Small intestine (tissue), 7 donors: ENCODE measurements at regions not wholly inside any gene's neighbourhood (a gene's known extent, or its start where the extent isn't known, plus 50 kb on each side); places are given as distances from the start of the nearest gene placed in this dataset.
A peak's percentile ranks its signal among the peaks of the same experiment; 100 is the strongest.

Experiments used
- DNase-seq, 2 donors: peaks; one replicate each; pipeline versions ENCODE4 v3.0.0 to v3.0.0-alpha.2; 2013
- FAIRE-seq: peaks from 2 replicates; lab custom pipeline; 2012; peaks lifted over from hg19 to GRCh38; lab: Jason Lieb, UNC
- H3K27ac ChIP-seq, 3 donors: one replicate each; pipeline ENCODE4 v1.5.1; 2013; ENCODE audit warnings: low read length in 2 of 3, mild to moderate bottlenecking in 2 of 3, control low read depth in 1 of 3, inconsistent platforms in 1 of 3, low read depth in 1 of 3, moderate library complexity in 1 of 3
- H3K27me3 ChIP-seq, 3 donors: one replicate each; pipeline ENCODE4 v1.6.1; 2013; ENCODE audit warnings: low read length in 3 of 3, inconsistent platforms in 1 of 3; ENCODE audit not compliant: control insufficient read depth in 3 of 3, insufficient read depth in 3 of 3
- H3K36me3 ChIP-seq, 3 donors: one replicate each; pipeline ENCODE4 v1.6.1; 2013; ENCODE audit warnings: low read length in 3 of 3, inconsistent platforms in 1 of 3, low read depth in 1 of 3, mild to moderate bottlenecking in 1 of 3, moderate library complexity in 1 of 3; ENCODE audit not compliant: control insufficient read depth in 3 of 3, insufficient read depth in 2 of 3
- H3K4me1 ChIP-seq, 3 donors: one replicate each; pipeline ENCODE4 v1.6.1; 2013; ENCODE audit warnings: low read length in 2 of 3, inconsistent platforms in 1 of 3, low read depth in 1 of 3, mild to moderate bottlenecking in 1 of 3, moderate library complexity in 1 of 3; ENCODE audit not compliant: control insufficient read depth in 3 of 3, insufficient read depth in 2 of 3
- H3K4me3 ChIP-seq, 3 donors: one replicate each; pipeline ENCODE4 v1.5.1; 2013; ENCODE audit warnings: low read length in 3 of 3, control low read depth in 1 of 3, inconsistent platforms in 1 of 3, low read depth in 1 of 3, mild to moderate bottlenecking in 1 of 3, moderate library complexity in 1 of 3
- H3K9me3 ChIP-seq, 2 donors: one replicate each; pipeline ENCODE4 v1.6.1; 2013; ENCODE audit warnings: low read depth in 1 of 2, low read length in 1 of 2; ENCODE audit not compliant: control insufficient read depth in 2 of 2, insufficient read depth in 1 of 2
- WGBS, 3 donors: extraction: QIAGEN DNeasy Blood & Tissue Kit; methylation state at CpG; one replicate each; pipeline ENCODE4 v1.1.7; 2013; 5-methylcytosine and 5-hydroxymethylcytosine counted together
- donor health status: healthy with polysubstance abuse.
- donor health status: control.
- donor health status: control.
- donor health status: Bipolar disorder and iron deficiency.
- donor health status: healthy.

- Histone ChIP-seq H3K4me3 (no peak overlapping the region), H3K27ac (no peak overlapping the region), H3K27me3 (no peaks in the 10 kb centered on the region), H3K36me3 (no peaks in the 10 kb centered on the region), H3K4me1 (no peaks in the 10 kb centered on the region), H3K9me3 (no peaks in the 10 kb centered on the region)
- 80 to 92% (median 89%) methylated on average over 4 of the region's 4 CpGs for WGBS, 3 donors
- DNase-seq: no peak
- FAIRE-seq: no peak
These were observed 127.3 kb upstream of the ELL2 start for GRCh38 chr5:96088706-96089498.

GRCh38 chr5:96087939-96088338 lies 126.3 kb upstream of the ELL2 start:
- WGBS, 3 donors: 64 to 75% (median 65%) methylated on average over 3 of the region's 3 CpGs
- H3K27me3 ChIP-seq: no peaks in the 10 kb centered on the region
- no peaks in the 10 kb centered on the region for H3K36me3 ChIP-seq
- FAIRE-seq (no peak), DNase-seq (no peak)
- H3K4me3 ChIP-seq: no peak overlapping the region
- no peaks in the 10 kb centered on the region for H3K9me3 ChIP-seq
- H3K27ac ChIP-seq: no peak overlapping the region
- peaks cover 0 to 2% (median 0%) of the 10 kb centered on the region in 3 donors for H3K4me1 ChIP-seq

- Histone ChIP-seq H3K27ac (no peak overlapping the region), H3K4me1 (peaks cover 0 to 2% (median 0%) of the 10 kb centered on the region in 3 donors), H3K27me3 (no peaks in the 10 kb centered on the region), H3K36me3 (no peaks in the 10 kb centered on the region), H3K4me3 (no peak overlapping the region), H3K9me3 (no peaks in the 10 kb centered on the region)
- FAIRE-seq (no peak), DNase-seq (peak in 1 of 2 donors; percentile 30)
- 57 to 68% (median 62%) methylated on average over 2 of the region's 2 CpGs for WGBS, 3 donors
These were observed 123.3 kb upstream of the ELL2 start for GRCh38 chr5:96084874-96085506.

GRCh38 chr5:96083361-96083881 lies 121.8 kb upstream of the ELL2 start:
- FAIRE-seq: no peak
- 26 to 36% (median 32%) methylated on average over 4 of the region's 4 CpGs for WGBS, 3 donors

GRCh38 chr5:96081276-96081858 lies 119.7 kb upstream of the ELL2 start:
- H3K4me3 ChIP-seq: no peak overlapping the region
- 64 to 93% (median 76%) methylated on average over 2 of the region's 2 CpGs for WGBS, 3 donors
- peaks cover 0 to 2% (median 0%) of the 10 kb centered on the region in 3 donors for H3K4me1 ChIP-seq
- no peaks in the 10 kb centered on the region for H3K9me3 ChIP-seq
- DNase-seq (no peak), FAIRE-seq (no peak)
- H3K36me3 ChIP-seq: no peaks in the 10 kb centered on the region
- no peak overlapping the region for H3K27ac ChIP-seq
- no peaks in the 10 kb centered on the region for H3K27me3 ChIP-seq

More at GRCh38 chr5:96083361-96083881, 121.8 kb upstream of the ELL2 start:
- Histone ChIP-seq H3K27ac (no peak overlapping the region), H3K4me3 (no peak overlapping the region), H3K4me1 (peaks cover 0 to 2% (median 0%) of the 10 kb centered on the region in 3 donors), H3K9me3 (no peaks in the 10 kb centered on the region), H3K27me3 (no peaks in the 10 kb centered on the region), H3K36me3 (no peaks in the 10 kb centered on the region)
- no peak for DNase-seq

- FAIRE-seq (no peak), DNase-seq (no peak)
- no peaks in the 10 kb centered on the region for H3K36me3 ChIP-seq
- no peak overlapping the region for H3K4me3 ChIP-seq
- no peaks in the 10 kb centered on the region for H3K9me3 ChIP-seq
- H3K27ac ChIP-seq: no peak overlapping the region
- H3K27me3 ChIP-seq: no peaks in the 10 kb centered on the region
- peaks cover 0 to 2% (median 0%) of the 10 kb centered on the region in 3 donors for H3K4me1 ChIP-seq
These were observed 118.9 kb upstream of the ELL2 start for GRCh38 chr5:96080557-96080956.

- Histone ChIP-seq H3K36me3 (no peaks in the 10 kb centered on the region), H3K4me1 (peaks cover 0 to 2% (median 0%) of the 10 kb centered on the region in 3 donors), H3K27me3 (no peaks in the 10 kb centered on the region), H3K9me3 (no peaks in the 10 kb centered on the region), H3K4me3 (no peak overlapping the region), H3K27ac (no peak overlapping the region)
- FAIRE-seq: no peak
- 77 to 92% (median 84%) methylated on average over 2 of the region's 2 CpGs for WGBS, 3 donors
- no peak for DNase-seq
These were observed 118.3 kb upstream of the ELL2 start for GRCh38 chr5:96079962-96080361.

GRCh38 chr5:96079075-96079474 lies 117.4 kb upstream of the ELL2 start:
- H3K27ac ChIP-seq: no peak overlapping the region
- H3K9me3 ChIP-seq: no peaks in the 10 kb centered on the region
- DNase-seq (no peak), FAIRE-seq (no peak)
- no peak overlapping the region for H3K4me3 ChIP-seq
- H3K4me1 ChIP-seq: peaks cover 0 to 4% (median 0%) of the 10 kb centered on the region in 3 donors
- no peaks in the 10 kb centered on the region for H3K27me3 ChIP-seq
- no peaks in the 10 kb centered on the region for H3K36me3 ChIP-seq
